ENCODE measurements at regions not wholly inside any gene's neighbourhood (a gene's known extent, or its start where the extent isn't known, plus 50 kb on each side); places are given as distances from the start of the nearest gene placed in this dataset.

GRCh38 chr14:71339650-71340415, 432.6 kb downstream of the PCNX1 start (continued):
- TF ChIP-seq ATF3 (IDR thresholded peaks at IDR 0.05) (no peak), ATF3 (CRISPR knock-in tag; conservative IDR thresholded peaks at IDR 0.05) (no peak), TAL1 (IDR thresholded peaks at IDR 0.05) (peak; percentile 82), ZSCAN32 (CRISPR knock-in tag; IDR thresholded peaks at IDR 0.05) (no peak), FOXP1 (CRISPR knock-in tag; IDR thresholded peaks at IDR 0.05) (no peak), TCF15 (CRISPR knock-in tag; IDR thresholded peaks at IDR 0.05) (no peak), ZNF699 (CRISPR knock-in tag; IDR thresholded peaks at IDR 0.05; ENCODE audit: insufficient replicate concordance) (no peak), MYNN (IDR thresholded peaks at IDR 0.05) (no peak), MYNN (CRISPR knock-in tag; IDR thresholded peaks at IDR 0.05) (no peak), ZFP1 (CRISPR knock-in tag; IDR thresholded peaks at IDR 0.05) (no peak), NFYB (IDR thresholded peaks at IDR 0.05; ENCODE audit: extremely low read depth, insufficient read length) (no peak), PHB2 (IDR thresholded peaks at IDR 0.05; ENCODE audit: low read depth) (no peak), HOMEZ (CRISPR knock-in tag; IDR thresholded peaks at IDR 0.05) (no peak), HBP1 (CRISPR knock-in tag; IDR thresholded peaks at IDR 0.05) (no peak)

Data from K562 (cell line).